H9 (cell line): ENCODE measurements at regions not wholly inside any gene's neighbourhood (a gene's known extent, or its start where the extent isn't known, plus 50 kb on each side); places are given as distances from the start of the nearest gene placed in this dataset.

Source experiments
- DNase-seq: peaks from one replicate; pipeline ENCODE4 v3.0.0-alpha.2; 2017
- H2AFZ ChIP-seq: one replicate; pipeline ENCODE4 v1.6.1; 2013; ENCODE audit warnings: mild to moderate bottlenecking, low read length, control low read depth, moderate library complexity
- H2AK5ac ChIP-seq: 2 replicates; pipeline ENCODE4 v1.6.1; 2013; ENCODE audit warnings: low read length, control low read depth, mixed read lengths; ENCODE audit not compliant: insufficient read length
- H2BK120ac ChIP-seq: one replicate; pipeline ENCODE4 v1.6.1; 2013; ENCODE audit warnings: low read depth, mild to moderate bottlenecking, low read length, control low read depth, inconsistent platforms; ENCODE audit not compliant: poor library complexity, severe bottlenecking
- H2BK12ac ChIP-seq: 2 replicates; pipeline ENCODE4 v1.6.1; 2013; ENCODE audit warnings: low read length, control low read depth, mixed read lengths, low read depth; ENCODE audit not compliant: insufficient read length
- H2BK15ac ChIP-seq: 2 replicates; pipeline ENCODE4 v1.6.1; 2013; ENCODE audit warnings: low read depth, low read length, control low read depth
- H2BK20ac ChIP-seq: one replicate; pipeline ENCODE4 v1.6.1; 2013; ENCODE audit warnings: low read depth, mild to moderate bottlenecking, low read length, control low read depth, inconsistent platforms; ENCODE audit not compliant: poor library complexity, severe bottlenecking
- H2BK5ac ChIP-seq: 2 replicates; pipeline ENCODE4 v1.6.1; 2013; ENCODE audit warnings: low read length, control low read depth, mixed read lengths; ENCODE audit not compliant: insufficient read length
- H3K14ac ChIP-seq: 2 replicates; pipeline ENCODE4 v1.6.1; 2013; ENCODE audit warnings: low read length, control low read depth; ENCODE audit not compliant: insufficient read depth
- H3K18ac ChIP-seq: 2 replicates; pipeline ENCODE4 v1.6.1; 2013; ENCODE audit warnings: low read depth, mild to moderate bottlenecking, mixed read lengths, low read length, control low read depth; ENCODE audit not compliant: insufficient read length
- H3K23ac ChIP-seq: 2 replicates; pipeline ENCODE4 v1.6.1; 2013; ENCODE audit warnings: low read length, control low read depth, mixed read lengths, low read depth; ENCODE audit not compliant: insufficient read length
- H3K23me2 ChIP-seq: 2 replicates; pipeline ENCODE4 v1.6.1; 2013; ENCODE audit warnings: low read depth, mild to moderate bottlenecking, mixed read lengths, low read length, control low read depth; ENCODE audit not compliant: insufficient read length, poor library complexity, severe bottlenecking
- H3K27ac ChIP-seq: 2 replicates; pipeline ENCODE4 v1.5.1; 2013; ENCODE audit warnings: low read length, control low read depth, mixed read lengths, low read depth; ENCODE audit not compliant: insufficient read length
- H3K27me3 ChIP-seq: 2 replicates; pipeline ENCODE4 v1.6.1; 2013; ENCODE audit warnings: low read length, control low read depth, inconsistent platforms; ENCODE audit not compliant: insufficient read depth
- H3K4ac ChIP-seq: 2 replicates; pipeline ENCODE4 v1.6.1; 2013; ENCODE audit warnings: low read depth, mild to moderate bottlenecking, control low read depth, inconsistent platforms, low read length, moderate library complexity
- H3K4me1 ChIP-seq: 2 replicates; pipeline ENCODE4 v1.6.1; 2013; ENCODE audit warnings: low read length, control low read depth, inconsistent platforms; ENCODE audit not compliant: insufficient read depth
- H3K4me2 ChIP-seq: 2 replicates; pipeline ENCODE4 v1.6.1; 2013; ENCODE audit warnings: low read length, control low read depth, mixed read lengths; ENCODE audit not compliant: insufficient read length, insufficient read depth
- H3K56ac ChIP-seq: 2 replicates; pipeline ENCODE4 v1.6.1; 2013; ENCODE audit warnings: low read depth, mild to moderate bottlenecking, mixed read lengths, low read length, control low read depth; ENCODE audit not compliant: insufficient read length
- H3K79me1 ChIP-seq: 2 replicates; pipeline ENCODE4 v1.6.1; 2013; ENCODE audit warnings: low read depth, mild to moderate bottlenecking, moderate library complexity, low read length, control low read depth, inconsistent platforms; ENCODE audit not compliant: insufficient read depth, poor library complexity, severe bottlenecking
- H3K79me2 ChIP-seq: 2 replicates; pipeline ENCODE4 v1.6.1; 2013; ENCODE audit warnings: low read length, control low read depth, inconsistent platforms; ENCODE audit not compliant: insufficient read depth
- H3K9ac ChIP-seq: 2 replicates; pipeline ENCODE4 v1.6.1; 2013; ENCODE audit warnings: low read length, control low read depth, mixed read lengths; ENCODE audit not compliant: insufficient read length; ENCODE audit errors: extremely low read depth
- H3K9me3 ChIP-seq: one replicate; pipeline ENCODE4 v1.6.1; 2013; ENCODE audit warnings: low read depth, low read length, inconsistent platforms; ENCODE audit not compliant: control insufficient read depth
- H3T11ph ChIP-seq: one replicate; pipeline ENCODE4 v1.6.1; 2013; ENCODE audit warnings: mild to moderate bottlenecking, low read length, control low read depth, inconsistent platforms
- H4K20me1 ChIP-seq: one replicate; pipeline ENCODE4 v1.6.1; 2013; ENCODE audit not compliant: control insufficient read depth, insufficient read length, insufficient read depth
- H4K5ac ChIP-seq: 2 replicates; pipeline ENCODE4 v1.6.1; 2013; ENCODE audit warnings: low read depth, mild to moderate bottlenecking, mixed read lengths, low read length, control low read depth; ENCODE audit not compliant: insufficient read length
- H4K8ac ChIP-seq: replicated peaks from 2 replicates; pipeline ENCODE4 v1.6.1; 2013; ENCODE audit warnings: low read length, control low read depth, mixed read lengths, low read depth; ENCODE audit not compliant: insufficient read length
- H4K91ac ChIP-seq: 2 replicates; pipeline ENCODE4 v1.6.1; 2013; ENCODE audit warnings: low read depth, mild to moderate bottlenecking, moderate library complexity, mixed read lengths, low read length, control low read depth; ENCODE audit not compliant: insufficient read length
- H3K27ac Mint-ChIP-seq, 3 experiments: 2 replicates in 2 of 3; 3 replicates in 1 of 3; pipeline ENCODE4 v1.8.0; 2020 to 2021; ENCODE audit warnings: mixed read lengths in 3 of 3, mild to moderate bottlenecking in 1 of 3, moderate library complexity in 1 of 3
- H3K27me3 Mint-ChIP-seq: 2 replicates; pipeline ENCODE4 v1.8.0; 2021; ENCODE audit warnings: low read depth, mild to moderate bottlenecking, moderate library complexity, mixed read lengths
- H3K36me3 Mint-ChIP-seq, 3 experiments: 2 replicates in 2 of 3; 3 replicates in 1 of 3; pipeline ENCODE4 v1.8.0; 2020 to 2021; ENCODE audit warnings: low read depth in 3 of 3, mixed read lengths in 3 of 3; ENCODE audit not compliant: insufficient read depth in 1 of 3
- H3K4me1 Mint-ChIP-seq, 2 experiments: 2 replicates each; pipeline ENCODE4 v1.8.0; 2020; ENCODE audit warnings: mixed read lengths in 2 of 2
- H3K4me3 Mint-ChIP-seq, 2 experiments: 2 replicates in 1 of 2; 3 replicates in 1 of 2; pipeline ENCODE4 v1.8.0; 2020 to 2021; ENCODE audit warnings: mild to moderate bottlenecking in 2 of 2, mixed read lengths in 2 of 2, moderate library complexity in 1 of 2
- H3K9me3 Mint-ChIP-seq, 2 experiments: 2 replicates in 1 of 2; 3 replicates in 1 of 2; pipeline ENCODE4 v1.8.0; 2020; ENCODE audit warnings: mild to moderate bottlenecking in 2 of 2, mixed read lengths in 2 of 2, moderate library complexity in 1 of 2
- CTCF ChIP-seq: fragments of 200-600 bp; sonication (generic); conservative IDR thresholded peaks from 3 replicates; pipeline ENCODE4 v1.8.0; 2021; ENCODE audit warnings: antibody characterized with exemption, mild to moderate bottlenecking
- WGBS: extraction: QIAGEN DNeasy Blood & Tissue Kit; methylation state at CpG from one replicate; pipeline ENCODE4 v1.1.7; 2013; ENCODE audit warnings: missing lambda C conversion rate, low lambda C conversion rate, mixed read lengths; ENCODE audit not compliant: insufficient read length; ENCODE audit errors: extremely low coverage; 5-methylcytosine and 5-hydroxymethylcytosine counted together

GRCh38 chr7:68203251-68203650, 1206.6 kb downstream of the TYW1 start:
- Histone ChIP-seq H2BK15ac (no peak overlapping the region), H3K4me1 (no peaks in the 10 kb centered on the region), H2BK12ac (no peak overlapping the region), H2BK20ac (no peak overlapping the region), H3K23ac (no peak overlapping the region), H4K5ac (no peak overlapping the region), H3K56ac (no peak overlapping the region), H4K91ac (no peak overlapping the region), H3K9ac (no peak overlapping the region), H3K9me3 (no peaks in the 10 kb centered on the region), H3K79me1 (no peaks in the 10 kb centered on the region), H2BK120ac (no peak overlapping the region), H2AFZ (no peak overlapping the region), H3K23me2 (no peaks in the 10 kb centered on the region), H3K27ac (no peak overlapping the region), H3K18ac (no peak overlapping the region), H3K14ac (no peak overlapping the region), H2AK5ac (no peak overlapping the region), H3T11ph (no peak overlapping the region), H4K20me1 (no peaks in the 10 kb centered on the region), H3K4ac (no peak overlapping the region), H3K4me2 (no peak overlapping the region), H2BK5ac (no peak overlapping the region), H4K8ac (no peak overlapping the region), H3K79me2 (no peaks in the 10 kb centered on the region), H3K27me3 (no peaks in the 10 kb centered on the region)
- DNase-seq: no peak
- peaks cover 9 to 23% of the 10 kb centered on the region in 2 experiments for H3K4me1 Mint-ChIP-seq
- WGBS: no CpG with 5 or more reads among the region's 8 CpGs
- H3K27me3 Mint-ChIP-seq: peaks cover 4% of the 10 kb centered on the region; the same call in 1 of the 2 replicates
- peaks cover 0 to 3% (median 0%) of the 10 kb centered on the region in 3 experiments; a peak in 3 of 7 replicates for H3K36me3 Mint-ChIP-seq
- TF ChIP-seq CTCF: no peak
- peaks cover 0 to 9% of the 10 kb centered on the region in 2 experiments; a peak in 4 of 5 replicates for H3K9me3 Mint-ChIP-seq
- H3K4me3 Mint-ChIP-seq: no peak overlapping the region
- H3K27ac Mint-ChIP-seq: no peak overlapping the region; a peak in 1 of 7 replicates
